MM.1S (cell line): ENCODE measurements at regions not wholly inside any gene's neighbourhood (a gene's known extent, or its start where the extent isn't known, plus 50 kb on each side); places are given as distances from the start of the nearest gene placed in this dataset.
"Not testable (repeated sequence)": the region's sequence is repeated elsewhere in the genome, so short reads cannot be mapped to it uniquely, and the experiment has no call there.

Source experiments
- CTCF ChIP-seq: fragments of 300-600 bp; sonication (generic); IDR thresholded peaks from 2 replicates; pipeline ENCODE4 v1.5.1; 2016; ENCODE audit warnings: antibody characterized with exemption, low read length, mixed read lengths
- EZH2 ChIP-seq: fragments of 300-600 bp; sonication (generic); optimal IDR thresholded peaks from 2 replicates; pipeline ENCODE3; 2017; ENCODE audit warnings: low read depth, mild to moderate bottlenecking, antibody characterized with exemption, low read length, mixed read lengths
- EZH2phosphoT487 ChIP-seq: fragments of 300-600 bp; sonication (generic); IDR thresholded peaks from 2 replicates; pipeline ENCODE4 v1.6.1; 2018; ENCODE audit warnings: antibody characterized with exemption, low read length

- not testable (repeated sequence) for TF ChIP-seq CTCF, EZH2, EZH2phosphoT487
These were observed 872.7 kb downstream of the KCNMA1 start for GRCh38 chr10:76764921-76765320.
